DND-41 (cell line): ENCODE measurements at regions not wholly inside any gene's neighbourhood (a gene's known extent, or its start where the extent isn't known, plus 50 kb on each side); places are given as distances from the start of the nearest gene placed in this dataset.

Source experiments
- ATAC-seq: fragments of 200-7000 bp; cut with Tn5 transposase; 3 replicates; pipeline ENCODE4 v1.9.1; 2021; ENCODE audit warnings: low read depth; ENCODE audit not compliant: insufficient read depth
- DNase-seq: peaks from one replicate; pipeline ENCODE4 v3.0.0-alpha.2; 2020
- H2AFZ ChIP-seq: 2 replicates; pipeline ENCODE4 v1.6.0; 2012; ENCODE audit warnings: low read depth, low read length
- H3K27ac ChIP-seq: 2 replicates; pipeline ENCODE4 v1.5.1; 2012; ENCODE audit warnings: low read length, inconsistent platforms
- H3K27me3 ChIP-seq: fragments of 200-600 bp; sonication (generic); 2 replicates; pipeline ENCODE4 v1.6.0; 2012; ENCODE audit warnings: low read length, mild to moderate bottlenecking, inconsistent platforms; ENCODE audit not compliant: insufficient read depth, poor library complexity
- H3K36me3 ChIP-seq: 2 replicates; pipeline ENCODE4 v1.5.1; 2012; ENCODE audit warnings: low read length, inconsistent platforms; ENCODE audit not compliant: insufficient read depth
- H3K4me1 ChIP-seq: 2 replicates; pipeline ENCODE4 v1.5.1; 2012; ENCODE audit warnings: mild to moderate bottlenecking, low read length; ENCODE audit not compliant: insufficient read depth
- H3K4me2 ChIP-seq: 2 replicates; pipeline ENCODE4 v1.6.0; 2012; ENCODE audit warnings: mild to moderate bottlenecking, moderate library complexity, low read length, inconsistent platforms; ENCODE audit not compliant: insufficient read depth
- H3K4me3 ChIP-seq, 2 experiments: fragments of 200-600 bp in 1 of 2; shearing (Covaris generic) in 1 of 2; 2 replicates each; pipeline ENCODE4 v1.5.1; 2012 to 2016; ENCODE audit warnings: inconsistent platforms in 2 of 2, low read length in 2 of 2, mild to moderate bottlenecking in 2 of 2, low read depth in 1 of 2, moderate library complexity in 1 of 2
- H3K79me2 ChIP-seq: 2 replicates; pipeline ENCODE4 v1.6.0; 2012; ENCODE audit warnings: low read length, inconsistent platforms; ENCODE audit not compliant: insufficient read depth
- H3K9ac ChIP-seq: 2 replicates; pipeline ENCODE4 v1.6.0; 2012; ENCODE audit warnings: low read depth, mild to moderate bottlenecking, inconsistent platforms, low read length, moderate library complexity
- H3K9me3 ChIP-seq: 2 replicates; pipeline ENCODE4 v1.5.1; 2012; ENCODE audit warnings: low read length, moderate library complexity, mild to moderate bottlenecking, inconsistent platforms; ENCODE audit not compliant: insufficient read depth, severe bottlenecking
- H4K20me1 ChIP-seq: 2 replicates; pipeline ENCODE4 v1.6.0; 2012; ENCODE audit warnings: low read length; ENCODE audit not compliant: insufficient read depth
- CTCF ChIP-seq: IDR thresholded peaks from 2 replicates; pipeline ENCODE4 v1.5.1; 2012; ENCODE audit warnings: borderline replicate concordance, low read length, moderate library complexity, mild to moderate bottlenecking; ENCODE audit not compliant: poor library complexity, severe bottlenecking; ENCODE audit errors: extremely low read depth
- EZH2 ChIP-seq: IDR thresholded peaks from 3 replicates; pipeline ENCODE4 v1.6.1; 2012; ENCODE audit warnings: borderline replicate concordance, low read depth, mild to moderate bottlenecking, moderate library complexity, low read length, inconsistent platforms; ENCODE audit not compliant: severe bottlenecking

DNA sequence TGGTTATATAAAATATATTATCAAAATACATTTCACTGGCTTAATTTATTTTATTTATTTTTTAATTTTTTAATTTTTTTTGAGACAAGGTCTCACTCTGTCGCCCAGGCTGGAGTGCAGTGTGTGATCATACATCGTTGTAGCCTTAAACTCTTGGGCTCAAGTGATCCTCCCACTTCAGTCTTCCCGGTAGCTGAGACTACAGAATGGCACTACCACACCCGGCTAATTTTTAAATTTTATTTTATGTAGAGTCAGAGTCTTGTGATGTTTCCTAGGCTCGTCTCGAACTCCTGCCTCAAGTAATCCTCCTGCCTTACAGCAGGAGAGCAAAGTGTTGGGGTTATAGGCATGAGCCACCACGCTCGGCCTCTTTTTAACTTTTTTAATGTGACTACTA, 143.8 kb downstream of the CEP135 start:
- H3K4me3 ChIP-seq, result no peak overlapping the region
- no peaks in the 10 kb centered on the region for H3K4me1 ChIP-seq
- no peaks in the 10 kb centered on the region for H4K20me1 ChIP-seq
- TF ChIP-seq CTCF, result no peak
- no peak for TF ChIP-seq EZH2
- H3K4me2 ChIP-seq, result no peak overlapping the region
- H3K36me3 ChIP-seq, result no peaks in the 10 kb centered on the region
- H3K79me2 ChIP-seq, result no peaks in the 10 kb centered on the region
- no peak for ATAC-seq
- H3K9me3 ChIP-seq, result no peaks in the 10 kb centered on the region
- H3K27ac ChIP-seq, result no peak overlapping the region
- no peaks in the 10 kb centered on the region for H3K27me3 ChIP-seq
- no peak overlapping the region for H3K9ac ChIP-seq
- H2AFZ ChIP-seq, result no peak overlapping the region
- DNase-seq, result no peak

DNA sequence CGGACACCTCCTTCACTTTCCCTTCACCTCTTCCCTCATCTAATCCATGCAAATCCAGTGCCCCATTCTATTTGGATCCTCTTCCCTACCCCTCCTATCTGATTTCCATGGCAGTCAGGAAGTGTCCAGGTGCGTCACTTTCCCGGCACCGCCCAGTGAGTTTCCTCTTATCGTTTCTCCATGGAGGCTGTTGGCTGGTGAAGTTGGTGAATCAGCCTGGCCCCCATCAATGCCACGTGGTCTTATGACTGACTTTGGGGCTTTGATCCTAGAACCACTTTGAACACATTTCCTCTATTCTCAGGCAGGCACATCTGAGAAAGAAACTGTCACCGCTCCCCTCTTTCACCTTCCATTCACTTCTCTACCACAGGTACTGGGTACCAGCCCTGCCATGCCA, 137.8 kb downstream of the CEP135 start:
- DNase-seq (peak; percentile 8), ATAC-seq (peak; percentile 52; the same call in 2 of the 3 replicates)
- no peak overlapping the region for H3K4me3 ChIP-seq
- no peaks in the 10 kb centered on the region for H4K20me1 ChIP-seq
- H3K9me3 ChIP-seq, result no peaks in the 10 kb centered on the region
- H3K79me2 ChIP-seq, result no peaks in the 10 kb centered on the region
- no peak overlapping the region for H3K4me2 ChIP-seq
- H3K27ac ChIP-seq, result no peak overlapping the region
- TF ChIP-seq CTCF (no peak), EZH2 (no peak)
- H3K27me3 ChIP-seq, result no peaks in the 10 kb centered on the region
- H3K9ac ChIP-seq, result no peak overlapping the region
- H3K4me1 ChIP-seq, result no peaks in the 10 kb centered on the region
- H3K36me3 ChIP-seq, result no peaks in the 10 kb centered on the region
- no peak overlapping the region for H2AFZ ChIP-seq

- no peaks in the 10 kb centered on the region for H3K27me3 ChIP-seq
- no peak overlapping the region for H3K4me2 ChIP-seq
- H3K4me3 ChIP-seq, result no peak overlapping the region
- ATAC-seq (no peak), DNase-seq (no peak)
- H4K20me1 ChIP-seq, result no peaks in the 10 kb centered on the region
- H3K4me1 ChIP-seq, result no peaks in the 10 kb centered on the region
- no peak overlapping the region for H3K27ac ChIP-seq
- no peak overlapping the region for H3K9ac ChIP-seq
- H3K9me3 ChIP-seq, result no peaks in the 10 kb centered on the region
- no peak for TF ChIP-seq CTCF
- no peak for TF ChIP-seq EZH2
- H3K36me3 ChIP-seq, result no peaks in the 10 kb centered on the region
- no peaks in the 10 kb centered on the region for H3K79me2 ChIP-seq
- no peak overlapping the region for H2AFZ ChIP-seq
Observed at GRCh38 chr4:56086073-56086541, 137.4 kb downstream of the CEP135 start.

DNA sequence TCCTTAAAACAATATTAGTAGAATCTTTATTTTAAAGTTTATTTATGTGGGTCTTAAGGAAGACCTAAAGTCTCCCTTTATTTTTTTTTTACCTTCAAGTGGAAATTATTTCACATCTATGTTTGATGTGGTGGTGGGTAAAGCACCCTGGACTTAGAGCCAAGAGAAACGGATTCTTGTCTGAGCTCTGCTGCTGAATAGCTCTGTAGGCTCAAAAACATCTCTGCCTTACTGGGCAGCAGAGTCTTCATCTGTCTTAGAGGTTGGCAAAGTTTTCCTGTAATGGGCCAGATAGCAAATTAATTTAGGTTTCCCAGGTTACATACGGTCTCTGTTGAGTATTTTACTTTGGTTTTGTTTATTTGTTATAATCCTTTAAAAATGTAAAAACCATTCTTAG, 136.5 kb downstream of the CEP135 start:
- Histone ChIP-seq H3K36me3 (no peaks in the 10 kb centered on the region), H3K27me3 (no peaks in the 10 kb centered on the region), H3K4me2 (no peak overlapping the region), H3K9ac (no peak overlapping the region), H3K9me3 (no peaks in the 10 kb centered on the region), H3K4me1 (no peaks in the 10 kb centered on the region), H2AFZ (no peak overlapping the region), H3K79me2 (no peaks in the 10 kb centered on the region), H3K27ac (no peak overlapping the region), H4K20me1 (no peaks in the 10 kb centered on the region), H3K4me3 (no peak overlapping the region)
- TF ChIP-seq EZH2 (no peak), CTCF (no peak)
- no peak for ATAC-seq
- no peak for DNase-seq
